ENCODE measurements at regions not wholly inside any gene's neighbourhood (a gene's known extent, or its start where the extent isn't known, plus 50 kb on each side); places are given as distances from the start of the nearest gene placed in this dataset.

DNA sequence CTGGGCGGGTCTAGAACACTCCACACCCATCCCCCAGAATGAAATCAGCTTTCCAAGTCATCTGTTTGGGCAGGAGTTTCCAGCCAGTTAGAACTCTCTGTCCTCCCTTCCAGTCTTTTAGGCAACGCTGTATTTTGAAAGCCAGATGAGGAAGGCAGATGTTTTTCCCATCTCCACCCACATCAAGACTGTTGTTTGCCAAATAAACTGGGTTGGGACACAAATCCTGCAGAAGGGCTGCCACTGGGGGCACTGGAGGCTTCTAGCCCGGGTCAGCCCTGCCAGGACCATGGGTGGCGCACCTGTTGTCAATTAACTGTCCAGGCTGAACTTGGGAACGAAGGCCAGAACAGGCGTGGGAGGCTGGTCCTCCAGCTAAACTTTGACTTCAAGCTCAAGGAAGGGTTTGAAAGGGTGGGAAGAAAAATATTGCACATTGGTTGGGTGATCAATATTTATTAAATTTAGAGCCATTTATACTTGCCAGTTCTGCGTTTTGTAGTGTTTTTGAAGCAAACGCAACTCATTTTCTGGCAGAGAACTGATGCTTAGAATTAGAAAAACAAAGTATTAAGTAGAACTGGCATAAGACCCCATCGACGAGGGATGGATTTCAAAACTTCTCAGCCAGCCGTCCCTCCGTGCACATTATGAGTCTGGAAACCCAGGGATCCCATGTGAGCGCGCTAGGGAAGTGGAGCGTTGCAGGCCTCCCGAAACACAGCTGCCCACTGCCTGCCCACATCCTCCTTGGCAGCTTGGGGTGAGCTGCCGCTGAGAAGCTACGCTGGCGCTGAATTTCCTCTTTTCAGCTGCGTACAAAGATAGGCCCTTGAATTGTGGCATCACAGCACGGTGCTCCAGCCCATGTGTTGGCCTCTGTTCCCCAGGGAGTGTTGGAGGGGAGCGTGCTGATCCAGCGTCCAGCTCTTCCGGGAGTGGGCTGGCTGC, 297.4 kb downstream of the QKI start:
- Histone ChIP-seq H4K91ac (ENCODE audit: insufficient read length, low read depth, low read length) (no peak overlapping the region), H3K9me3 (ENCODE audit: control insufficient read depth, low read depth, low read length) (no peaks in the 10 kb centered on the region), H4K5ac (ENCODE audit: insufficient read length, low read depth, low read length) (no peak overlapping the region), H4K8ac (replicated peaks; ENCODE audit: insufficient read length, low read depth, low read length) (no peak overlapping the region), H3K27ac (ENCODE audit: insufficient read length, low read depth, low read length) (no peak overlapping the region), H3K4me1 (ENCODE audit: insufficient read depth, low read length) (no peaks in the 10 kb centered on the region), H3K18ac (ENCODE audit: insufficient read length, low read depth, low read length) (no peak overlapping the region), H2AFZ (ENCODE audit: low read length) (no peak overlapping the region), H3T11ph (ENCODE audit: low read length) (no peak overlapping the region), H3K9ac (ENCODE audit: extremely low read depth, insufficient read length, low read length) (no peak overlapping the region), H3K79me2 (ENCODE audit: insufficient read depth, low read length) (no peaks in the 10 kb centered on the region), H3K23ac (ENCODE audit: insufficient read length, low read depth, low read length) (no peak overlapping the region), H3K79me1 (ENCODE audit: insufficient read depth, low read depth, low read length, poor library complexity, severe bottlenecking) (no peaks in the 10 kb centered on the region), H4K20me1 (ENCODE audit: control insufficient read depth, insufficient read depth, insufficient read length) (no peaks in the 10 kb centered on the region), H2AK5ac (ENCODE audit: insufficient read length, low read length) (no peak overlapping the region), H2BK12ac (ENCODE audit: insufficient read length, low read depth, low read length) (no peak overlapping the region), H2BK20ac (ENCODE audit: low read depth, low read length, poor library complexity, severe bottlenecking) (no peak overlapping the region), H2BK5ac (ENCODE audit: insufficient read length, low read length) (no peak overlapping the region), H3K56ac (ENCODE audit: insufficient read length, low read depth, low read length) (no peak overlapping the region), H3K4ac (ENCODE audit: low read depth, low read length) (no peak overlapping the region), H2BK120ac (ENCODE audit: low read depth, low read length, poor library complexity, severe bottlenecking) (no peak overlapping the region), H3K23me2 (ENCODE audit: insufficient read length, low read depth, low read length, poor library complexity, severe bottlenecking) (no peaks in the 10 kb centered on the region), H3K14ac (ENCODE audit: insufficient read depth, low read length) (no peak overlapping the region), H2BK15ac (ENCODE audit: low read depth, low read length) (no peak overlapping the region), H3K27me3 (ENCODE audit: insufficient read depth, low read length) (no peaks in the 10 kb centered on the region), H3K4me2 (ENCODE audit: insufficient read depth, insufficient read length, low read length) (no peak overlapping the region)
- Mint-ChIP-seq H3K36me3 (ENCODE audit: insufficient read depth in 1 of 3, low read depth in 3 of 3) (no peaks in the 10 kb centered on the region), H3K4me1 (no peaks in the 10 kb centered on the region), H3K27me3 (ENCODE audit: low read depth) (no peaks in the 10 kb centered on the region), H3K4me3 (no peak overlapping the region), H3K9me3 (no peaks in the 10 kb centered on the region), H3K27ac (peak overlapping the region in 1 of 3 experiments; percentile 44; a peak in 1 of 7 replicates)
- WGBS (ENCODE audit: extremely low coverage, insufficient read length, low lambda C conversion rate), result no CpG with 5 or more reads among the region's 24 CpGs
- TF ChIP-seq, protein P1, sequence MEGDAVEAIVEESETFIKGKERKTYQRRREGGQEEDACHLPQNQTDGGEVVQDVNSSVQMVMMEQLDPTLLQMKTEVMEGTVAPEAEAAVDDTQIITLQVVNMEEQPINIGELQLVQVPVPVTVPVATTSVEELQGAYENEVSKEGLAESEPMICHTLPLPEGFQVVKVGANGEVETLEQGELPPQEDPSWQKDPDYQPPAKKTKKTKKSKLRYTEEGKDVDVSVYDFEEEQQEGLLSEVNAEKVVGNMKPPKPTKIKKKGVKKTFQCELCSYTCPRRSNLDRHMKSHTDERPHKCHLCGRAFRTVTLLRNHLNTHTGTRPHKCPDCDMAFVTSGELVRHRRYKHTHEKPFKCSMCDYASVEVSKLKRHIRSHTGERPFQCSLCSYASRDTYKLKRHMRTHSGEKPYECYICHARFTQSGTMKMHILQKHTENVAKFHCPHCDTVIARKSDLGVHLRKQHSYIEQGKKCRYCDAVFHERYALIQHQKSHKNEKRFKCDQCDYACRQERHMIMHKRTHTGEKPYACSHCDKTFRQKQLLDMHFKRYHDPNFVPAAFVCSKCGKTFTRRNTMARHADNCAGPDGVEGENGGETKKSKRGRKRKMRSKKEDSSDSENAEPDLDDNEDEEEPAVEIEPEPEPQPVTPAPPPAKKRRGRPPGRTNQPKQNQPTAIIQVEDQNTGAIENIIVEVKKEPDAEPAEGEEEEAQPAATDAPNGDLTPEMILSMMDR (conservative IDR thresholded peaks at IDR 0.05), result peak; percentile 47
- peak; percentile 43 for DNase-seq

Data from H9 (cell line).